HCT116 (cell line): ENCODE measurements at regions not wholly inside any gene's neighbourhood (a gene's known extent, or its start where the extent isn't known, plus 50 kb on each side); places are given as distances from the start of the nearest gene placed in this dataset.

Source experiments
- ATAC-seq: fragments of 200-7000 bp; cut with Tn5 transposase; 2 replicates; pipeline ENCODE4 v1.9.1; 2020; ENCODE audit warnings: mild to moderate bottlenecking, moderate library complexity
- BruUV-seq: library from RNA; stranded (reverse); fragments of 400-500 nt; replicated peaks from 2 replicates; lab custom pipeline; 2021; lab: Mats Ljungman, UMichigan
- CTCF ChIA-PET: fragments of 300-600 bp; sonication (Branson Sonifier 250); formaldehyde crosslinking; loops from one replicate; lab custom pipeline; 2021; ENCODE audit warnings: antibody characterized with exemption; lab: Charles Lee
- POLR2A ChIA-PET: fragments of 300-600, 350-600 bp; sonication (Branson Sonifier 250); formaldehyde crosslinking; loops from one replicate; lab custom pipeline; 2021; ENCODE audit warnings: antibody characterized with exemption; lab: Charles Lee
- RAD21 ChIA-PET, 2 experiments: fragments of 300-600 bp; sonication (Branson Sonifier 250); formaldehyde crosslinking; loops; one replicate each; lab custom pipeline; 2023; ENCODE audit warnings: low total read pairs in 2 of 2; ENCODE audit not compliant: uncharacterized antibody in 2 of 2, unreplicated experiment in 2 of 2, low non-redundant PET in 1 of 2; lab: Charles Lee
- DNase-seq: peaks from one replicate; pipeline ENCODE4 v3.0.0-alpha.2; 2010; ENCODE audit warnings: low read depth, low spot score
- H2AFZ ChIP-seq: fragments of 200-600 bp; shearing (Covaris generic), sonication (generic); 2 replicates; pipeline ENCODE4 v1.6.1; 2017; ENCODE audit warnings: low read depth, mixed run types, mixed read lengths, antibody characterized with exemption, low read length; ENCODE audit not compliant: poor library complexity, severe bottlenecking
- H3K27ac ChIP-seq: 2 replicates; pipeline ENCODE4 v1.5.1; 2012; ENCODE audit warnings: low read depth, low read length
- H3K27me3 ChIP-seq: fragments of 200-600 bp; sonication (generic); 2 replicates; pipeline ENCODE4 v1.6.1; 2016; ENCODE audit warnings: mixed run types, low read length, mixed read lengths; ENCODE audit not compliant: insufficient read depth
- H3K36me3 ChIP-seq, 2 experiments: fragments of 200-500 bp in 1 of 2; fragments of 200-600 bp in 1 of 2; sonication (Bioruptor generic) in 1 of 2; sonication (generic) in 1 of 2; 2 replicates each; pipeline versions ENCODE4 v1.5.1 to v1.6.1; 2014 to 2016; ENCODE audit warnings: low read length in 2 of 2, inconsistent platforms in 1 of 2, mixed read lengths in 1 of 2, mixed run types in 1 of 2; ENCODE audit not compliant: insufficient read depth in 2 of 2, control insufficient read depth in 1 of 2
- H3K4me1 ChIP-seq, 2 experiments: fragments of 200-600 bp in 1 of 2; sonication (generic) in 1 of 2; 2 replicates each; pipeline versions ENCODE4 v1.5.1 to v1.6.1; 2012 to 2017; ENCODE audit warnings: low read length in 2 of 2, inconsistent platforms in 1 of 2, mild to moderate bottlenecking in 1 of 2, mixed read lengths in 1 of 2, mixed run types in 1 of 2, moderate library complexity in 1 of 2; ENCODE audit not compliant: insufficient read depth in 2 of 2, control insufficient read depth in 1 of 2
- H3K4me2 ChIP-seq: fragments of 200-600 bp; sonication (generic); 2 replicates; pipeline ENCODE4 v1.6.1; 2017; ENCODE audit warnings: mixed run types, low read length, mixed read lengths
- H3K4me3 ChIP-seq, 2 experiments: fragments of 200-600 bp in 1 of 2; sonication (generic) in 1 of 2; replicated peaks in 1 of 2; 2 replicates each; pipeline ENCODE4 v1.5.1; 2011 to 2016; ENCODE audit warnings: low read length in 2 of 2, control low read depth in 1 of 2, low read depth in 1 of 2, mild to moderate bottlenecking in 1 of 2, mixed read lengths in 1 of 2, mixed run types in 1 of 2
- H3K79me2 ChIP-seq: fragments of 200-600 bp; sonication (generic); 2 replicates; pipeline ENCODE4 v1.6.1; 2017; ENCODE audit warnings: mild to moderate bottlenecking, mixed run types, low read length, moderate library complexity, mixed read lengths; ENCODE audit not compliant: insufficient read depth
- H3K9ac ChIP-seq: fragments of 200-600 bp; sonication (generic); 2 replicates; pipeline ENCODE4 v1.6.1; 2016; ENCODE audit warnings: low read length, mixed read lengths
- H3K9me2 ChIP-seq: fragments of 200-600 bp; sonication (generic), shearing (Covaris generic); 2 replicates; pipeline ENCODE4 v1.6.1; 2017; ENCODE audit warnings: mixed run types, mild to moderate bottlenecking, moderate library complexity; ENCODE audit not compliant: insufficient read depth
- H3K9me3 ChIP-seq, 2 experiments: fragments of 200-500 bp in 1 of 2; fragments of 200-600 bp in 1 of 2; sonication (Bioruptor generic) in 1 of 2; sonication (generic) in 1 of 2; 2 replicates each; pipeline ENCODE4 v1.6.1; 2014 to 2017; ENCODE audit warnings: low read length in 2 of 2, mixed read lengths in 2 of 2, inconsistent platforms in 1 of 2, low read depth in 1 of 2, mild to moderate bottlenecking in 1 of 2, mixed run types in 1 of 2, moderate library complexity in 1 of 2; ENCODE audit not compliant: control insufficient read depth in 1 of 2, insufficient read depth in 1 of 2
- H4K20me1 ChIP-seq: fragments of 200-600 bp; sonication (generic), shearing (Covaris generic); 2 replicates; pipeline ENCODE4 v1.6.1; 2017; ENCODE audit warnings: mixed run types, mild to moderate bottlenecking, moderate library complexity; ENCODE audit not compliant: insufficient read depth
- CBX3 ChIP-seq: IDR thresholded peaks from 2 replicates; pipeline ENCODE4 v1.6.1; 2012; ENCODE audit warnings: low read depth
- CTCF ChIP-seq, 3 experiments: fragments of 200-600 bp in 1 of 3; sonication (generic) in 1 of 3; IDR thresholded peaks in 2 of 3; conservative IDR thresholded peaks in 1 of 3; 2 replicates each; pipeline ENCODE4 v1.5.1; 2012 to 2017; ENCODE audit warnings: low read depth in 2 of 3, low read length in 2 of 3, antibody characterized with exemption in 1 of 3, borderline replicate concordance in 1 of 3, control low read depth in 1 of 3, mild to moderate bottlenecking in 1 of 3, mixed read lengths in 1 of 3, mixed run types in 1 of 3, moderate library complexity in 1 of 3; ENCODE audit not compliant: insufficient read depth in 1 of 3
- EZH2 ChIP-seq: fragments of 200-600 bp; sonication (generic); IDR thresholded peaks from 2 replicates; pipeline ENCODE4 v1.6.1; 2017; ENCODE audit warnings: antibody characterized with exemption, mixed run types
- EZH2phosphoT487 ChIP-seq: fragments of 200-600 bp; IDR thresholded peaks from 2 replicates; pipeline ENCODE4 v1.6.1; 2018; ENCODE audit warnings: antibody characterized with exemption, borderline replicate concordance
- FOSL1 ChIP-seq: IDR thresholded peaks from 2 replicates; pipeline ENCODE4 v1.6.1; 2012; ENCODE audit warnings: low read depth
- JUND ChIP-seq: IDR thresholded peaks from 2 replicates; pipeline ENCODE4 v1.6.1; 2012
- MAX ChIP-seq: IDR thresholded peaks from 2 replicates; pipeline ENCODE4 v1.6.1; 2012
- POLR2A ChIP-seq: IDR thresholded peaks from 2 replicates; pipeline ENCODE4 v1.7.0; 2011; ENCODE audit warnings: borderline replicate concordance; ENCODE audit not compliant: insufficient read depth, insufficient read length; ENCODE audit errors: extremely low read depth
- POLR2AphosphoS5 ChIP-seq: IDR thresholded peaks from 2 replicates; pipeline ENCODE4 v1.6.1; 2011; ENCODE audit warnings: mild to moderate bottlenecking, low read depth, low read length, moderate library complexity
- REST ChIP-seq: IDR thresholded peaks from 2 replicates; pipeline ENCODE4 v1.6.1; 2012; ENCODE audit warnings: low read depth
- SIN3A ChIP-seq: IDR thresholded peaks from 2 replicates; pipeline ENCODE4 v1.6.1; 2012; ENCODE audit warnings: low read depth
- SP1 ChIP-seq: IDR thresholded peaks from 2 replicates; pipeline ENCODE4 v1.6.1; 2012; ENCODE audit warnings: low read depth
- SRF ChIP-seq: IDR thresholded peaks from 2 replicates; pipeline ENCODE4 v1.6.1; 2012; ENCODE audit warnings: low read depth
- TCF7L2 ChIP-seq: IDR thresholded peaks from 2 replicates; pipeline ENCODE4 v1.7.0; 2011; ENCODE audit warnings: borderline replicate concordance, inconsistent platforms; ENCODE audit not compliant: insufficient read depth, insufficient read length; ENCODE audit errors: extremely low read depth
- YY1 ChIP-seq: IDR thresholded peaks from 2 replicates; pipeline ENCODE4 v1.6.1; 2011; ENCODE audit warnings: low read length, low read depth, moderate library complexity, mild to moderate bottlenecking; ENCODE audit not compliant: insufficient replicate concordance; ENCODE audit errors: extremely low read depth
- ZFX ChIP-seq: fragments of 450-650 bp; IDR thresholded peaks from 2 replicates; pipeline ENCODE4 v1.6.1; 2017
- ZNF274 ChIP-seq: fragments of 200-500 bp; sonication (Bioruptor generic); IDR thresholded peaks from 2 replicates; pipeline ENCODE4 v1.6.1; 2014; ENCODE audit warnings: mild to moderate bottlenecking, low read depth, low read length, inconsistent platforms
- intact Hi-C: fragments of 100-400 bp; cut with micrococcal nuclease; formaldehyde crosslinking; loops from 2 replicates; pipeline ENCODE4 v1.10.0; 2022

- Histone ChIP-seq H3K36me3 (no peaks in the 10 kb centered on the region), H3K27me3 (no peaks in the 10 kb centered on the region), H2AFZ (no peak overlapping the region)
- RAD21 ChIA-PET = no interaction called here
- TF ChIP-seq POLR2A = no peak
- TF ChIP-seq CTCF (IDR thresholded peaks at IDR 0.05 in 2 of 3, conservative IDR thresholded peaks at IDR 0.05 in 1 of 3; ENCODE audit: borderline replicate concordance in 1 of 3, insufficient read depth in 1 of 3, low read depth in 2 of 3, low read length in 2 of 3) = no peak
- TF ChIP-seq TCF7L2 = no peak
- TF ChIP-seq POLR2AphosphoS5 = no peak
- no peak for TF ChIP-seq EZH2phosphoT487
- no peak for TF ChIP-seq ZFX
- no peak for TF ChIP-seq SRF
- no peak for TF ChIP-seq EZH2
- TF ChIP-seq YY1 = no peak
- no peak for TF ChIP-seq ZNF274
- no peak for TF ChIP-seq CBX3
- no peak for TF ChIP-seq JUND
- no peak for TF ChIP-seq SIN3A
- no peak for TF ChIP-seq REST
- TF ChIP-seq FOSL1 = no peak
- no peak for TF ChIP-seq SP1
- no peak for TF ChIP-seq MAX
- TF ChIP-seq, all 23 proteins: peak for 0
- ChIA-PET CTCF (no interaction called here), POLR2A (no interaction called here)
- Histone ChIP-seq H4K20me1 (no peaks in the 10 kb centered on the region), H3K9me3 (no peaks in the 10 kb centered on the region; a peak in 2 of 4 replicates), H3K9ac (no peak overlapping the region), H3K4me3 (no peak overlapping the region), H3K4me1 (no peaks in the 10 kb centered on the region), H3K27ac (no peak overlapping the region), H3K4me2 (no peak overlapping the region), H3K9me2 (no peaks in the 10 kb centered on the region), H3K79me2 (no peaks in the 10 kb centered on the region)
- no peak for ATAC-seq
- BruUV-seq = no TSS peak
- DNase-seq = no peak
- intact Hi-C loops = no loop called here
Measured at GRCh38 chr2:103176294-103176915, 414.6 kb downstream of the TMEM182 start.
